Heart left ventricle (tissue), 16 donors: ENCODE measurements at regions not wholly inside any gene's neighbourhood (a gene's known extent, or its start where the extent isn't known, plus 50 kb on each side); places are given as distances from the start of the nearest gene placed in this dataset.

ENCODE experiments used
- ATAC-seq, 4 donors: fragments of 200-7000 bp; cut with Tn5 transposase; one replicate each; pipeline ENCODE4 v1.9.1; 2020 to 2022; ENCODE audit warnings: moderate library complexity in 4 of 4, mild to moderate bottlenecking in 3 of 4, moderate number of reproducible peaks in 1 of 4
- DNase-seq, 5 donors: peaks; one replicate each; pipeline ENCODE4 v3.0.0-alpha.2; 2020
- H3K27ac ChIP-seq, 12 donors: fragments of 200-600 bp; sonication (generic) in 4 of 12; one replicate each; pipeline versions ENCODE4 v1.5.0 to v1.8.0; 2016 to 2022; ENCODE audit warnings: mild to moderate bottlenecking in 2 of 12
- H3K27me3 ChIP-seq, 9 donors: fragments of 200-600 bp; sonication (generic) in 2 of 9; one replicate each; pipeline versions ENCODE4 v1.5.1 to v1.8.0; 2016 to 2022; ENCODE audit warnings: mild to moderate bottlenecking in 3 of 9
- H3K36me3 ChIP-seq, 9 donors: fragments of 200-600 bp; sonication (generic) in 2 of 9; one replicate each; pipeline versions ENCODE4 v1.5.0 to v1.8.0; 2018 to 2022; ENCODE audit warnings: mild to moderate bottlenecking in 2 of 9
- H3K4me1 ChIP-seq, 12 donors: fragments of 200-600 bp; sonication (generic) in 4 of 12; one replicate each; pipeline versions ENCODE4 v1.5.0 to v1.8.0; 2016 to 2022; ENCODE audit warnings: mild to moderate bottlenecking in 3 of 12
- H3K4me3 ChIP-seq, 12 donors: fragments of 200-600 bp; sonication (generic) in 4 of 12; one replicate each; pipeline versions ENCODE4 v1.5.0 to v1.8.0; 2017 to 2022; ENCODE audit warnings: mild to moderate bottlenecking in 9 of 12, moderate library complexity in 4 of 12
- H3K9me3 ChIP-seq, 12 donors: fragments of 200-600 bp; sonication (generic) in 4 of 12; one replicate each; pipeline versions ENCODE4 v1.5.0 to v1.8.0; 2016 to 2022; ENCODE audit warnings: mild to moderate bottlenecking in 1 of 12
- CTCF ChIP-seq, 12 donors: fragments of 200-600 bp; sonication (generic) in 4 of 12; IDR thresholded peaks; one replicate each; pipeline versions ENCODE4 v1.5.0 to v1.8.0; 2018 to 2022; ENCODE audit warnings: antibody characterized with exemption in 12 of 12, mild to moderate bottlenecking in 5 of 12
- POLR2A ChIP-seq, 2 donors: fragments of 450-650 bp; IDR thresholded peaks; one replicate each; pipeline ENCODE4 v1.6.1; 2017; ENCODE audit warnings: antibody characterized with exemption in 2 of 2, mild to moderate bottlenecking in 2 of 2, moderate library complexity in 2 of 2
- WGBS, 4 donors: extraction: QIAGEN DNeasy Blood & Tissue Kit in 2 of 4; methylation state at CpG; one replicate each; pipeline versions ENCODE4 v1.1.5 to v1.1.7; 2013 to 2018; 5-methylcytosine and 5-hydroxymethylcytosine counted together
- intact Hi-C, 10 donors: fragments of 100-400 bp; cut with DNase I; formaldehyde crosslinking; loops; one replicate each; pipeline versions ENCODE4 v1.11.1 to v1.14.2; 2022
- donor health status: ischemic (EF 13 %, LVEDD 7.1; RV severe dilation, severe dysfunction).
- donor health status: healthy with polysubstance abuse.
- donor health status: DM: no; HTN: yes; CAD: no.
- donor health status: DM: no; HTN: no; CAD: no.
- donor health status: ischemic (EF 25% LVEDD 6.9; RV normal size, moderate dysfunction).
- donor health status: ischemic (EF 25% LVEDD 5.7; RV mildly dilated, moderate dysfunction).
- donor health status: healthy.
- donor health status: DM: yes; HTN: yes; CAD: no.
- donor health status: ischemic (EF 35%, LVEDD 5.7; RV mildly dilated, moderate dysfunction).
- donor health status: nonischemic (EF 11% LVEDD 7.7; RV severe dilation, severe dysfunction).
- donor health status: DM: yes; HTN: yes; CAD: no.
- donor health status: PGD.
- donor health status: ischemic (EF 29% LVEDD 5.4; RV normal size, mild dysfunction).
- donor health status: nonischemic (EF 23%, LVEDD 6.1; RV moderate dilation, normal function).

GRCh38 chr6:43923376-43924221 lies 153.6 kb downstream of the VEGFA start:
- H3K27ac ChIP-seq = no peak overlapping the region
- no peaks in the 10 kb centered on the region for H3K27me3 ChIP-seq
- H3K4me3 ChIP-seq = no peak overlapping the region
- no peak for ATAC-seq
- no peaks in the 10 kb centered on the region for H3K36me3 ChIP-seq
- DNase-seq = no peak
- intact Hi-C loops = no loop called here
- H3K4me1 ChIP-seq = peaks cover 0 to 19% (median 0%) of the 10 kb centered on the region in 12 donors
- no peaks in the 10 kb centered on the region for H3K9me3 ChIP-seq
- TF ChIP-seq POLR2A (IDR thresholded peaks at IDR 0.05) (no peak), CTCF (IDR thresholded peaks at IDR 0.05) (no peak)
- 89 to 94% (median 90%) methylated on average over 13 to 15 of the region's 15 CpGs for WGBS, 4 donors

- DNase-seq (no peak), ATAC-seq (no peak)
- Histone ChIP-seq H3K27ac (no peak overlapping the region), H3K4me1 (peaks cover 0 to 22% (median 0%) of the 10 kb centered on the region in 12 donors), H3K9me3 (no peaks in the 10 kb centered on the region), H3K27me3 (no peaks in the 10 kb centered on the region), H3K36me3 (no peaks in the 10 kb centered on the region), H3K4me3 (no peak overlapping the region)
- intact Hi-C loops = no loop called here
- TF ChIP-seq CTCF (IDR thresholded peaks at IDR 0.05) = no peak
- TF ChIP-seq POLR2A (IDR thresholded peaks at IDR 0.05) = no peak
- WGBS, 4 donors = 84 to 93% (median 87%) methylated on average over 13 to 17 of the region's 17 CpGs
Observed at GRCh38 chr6:43922426-43923375, 152.7 kb downstream of the VEGFA start.

GRCh38 chr6:43921548-43922425 lies 151.8 kb downstream of the VEGFA start:
- Histone ChIP-seq H3K27ac (no peak overlapping the region), H3K9me3 (no peaks in the 10 kb centered on the region), H3K4me1 (peaks cover 0 to 28% (median 0%) of the 10 kb centered on the region in 12 donors), H3K4me3 (no peak overlapping the region), H3K36me3 (no peaks in the 10 kb centered on the region), H3K27me3 (no peaks in the 10 kb centered on the region)
- TF ChIP-seq POLR2A (IDR thresholded peaks at IDR 0.05) (no peak), CTCF (IDR thresholded peaks at IDR 0.05) (no peak)
- WGBS, 4 donors = 87 to 89% (median 89%) methylated on average over 17 to 20 of the region's 20 CpGs
- ATAC-seq (no peak), DNase-seq (no peak)
- intact Hi-C loops = no loop called here
